Anterior cingulate cortex (tissue), 58 donors: ENCODE measurements at regions not wholly inside any gene's neighbourhood (a gene's known extent, or its start where the extent isn't known, plus 50 kb on each side); places are given as distances from the start of the nearest gene placed in this dataset.

Source experiments
- DNase-seq, 58 donors: peaks; one replicate each; lab custom pipeline; 2025; lab: John Stamatoyannopoulos, UW

GRCh38 chr21:21605521-21605920 lies 607.3 kb downstream of the NCAM2 start:
- no peak for DNase-seq

- no peak for DNase-seq
These were observed 607.8 kb downstream of the NCAM2 start for GRCh38 chr21:21606041-21606440.

GRCh38 chr21:21612466-21612865 lies 614.3 kb downstream of the NCAM2 start:
- peak in 1 of 58 donors; percentile 4 for DNase-seq

GRCh38 chr21:21614966-21615365 lies 616.8 kb downstream of the NCAM2 start:
- DNase-seq, result no peak

- DNase-seq, result no peak
These were observed 624.4 kb downstream of the NCAM2 start for GRCh38 chr21:21622460-21623234.

- DNase-seq, result no peak
These were observed 626.5 kb downstream of the NCAM2 start for GRCh38 chr21:21624674-21625073.

DNA sequence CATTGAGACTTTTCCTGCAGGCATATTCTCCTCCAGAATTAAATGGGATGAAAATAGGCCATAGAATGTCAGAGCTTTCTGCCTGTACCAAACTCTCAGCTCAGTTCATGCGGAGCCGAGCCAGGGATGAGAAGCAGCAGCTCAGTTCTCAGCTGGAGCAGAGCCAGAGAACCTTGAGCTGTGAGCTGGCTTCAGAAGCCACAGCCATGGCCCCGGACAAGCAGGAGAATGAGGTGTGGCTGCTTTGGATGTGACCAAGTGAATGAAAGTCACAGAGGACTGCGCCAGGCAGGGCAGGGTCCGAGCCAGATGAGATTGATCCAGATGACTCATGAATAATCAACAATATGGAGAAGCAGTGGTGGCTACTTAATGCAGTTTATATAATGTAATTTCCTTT lies 633.8 kb downstream of the NCAM2 start:
- DNase-seq, result no peak

DNA sequence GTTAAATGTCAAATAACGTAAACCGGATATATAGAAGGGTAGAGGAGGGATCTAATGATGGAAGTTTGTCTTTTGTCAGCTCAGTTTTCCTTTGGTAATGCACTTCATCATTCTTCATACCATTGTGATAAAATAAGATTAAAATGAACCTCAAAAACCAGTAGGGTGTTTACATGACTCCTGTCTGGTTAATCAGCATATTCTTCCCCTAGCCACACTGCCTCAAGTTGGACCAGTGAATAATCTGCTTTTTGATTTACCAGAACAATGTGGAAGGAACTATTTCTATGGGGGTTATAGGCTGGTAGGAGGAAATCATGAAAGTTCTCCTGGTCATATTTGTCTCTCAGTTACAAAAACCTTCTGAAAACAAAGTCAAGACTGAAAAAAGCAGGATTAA lies 634.7 kb downstream of the NCAM2 start:
- no peak for DNase-seq

DNA sequence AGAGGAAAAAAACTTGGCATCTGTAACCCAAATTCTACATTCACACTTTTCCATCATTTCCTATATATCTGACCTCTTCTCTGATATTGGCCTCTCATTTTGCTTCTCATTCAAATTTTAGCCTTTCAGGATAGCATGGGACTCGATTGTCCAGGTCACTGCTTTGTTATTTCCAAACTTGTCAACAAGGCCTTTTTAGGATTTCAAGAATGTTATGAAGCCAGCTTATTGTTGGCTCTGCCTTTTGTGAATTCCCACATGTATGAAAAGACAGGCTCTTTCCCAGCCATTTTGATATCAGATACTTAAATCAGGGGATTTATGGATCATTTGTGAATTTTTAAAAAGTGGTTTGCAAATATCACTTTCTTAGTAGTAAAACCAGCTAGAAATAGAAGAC lies 663.5 kb downstream of the NCAM2 start:
- DNase-seq, result no peak

DNA sequence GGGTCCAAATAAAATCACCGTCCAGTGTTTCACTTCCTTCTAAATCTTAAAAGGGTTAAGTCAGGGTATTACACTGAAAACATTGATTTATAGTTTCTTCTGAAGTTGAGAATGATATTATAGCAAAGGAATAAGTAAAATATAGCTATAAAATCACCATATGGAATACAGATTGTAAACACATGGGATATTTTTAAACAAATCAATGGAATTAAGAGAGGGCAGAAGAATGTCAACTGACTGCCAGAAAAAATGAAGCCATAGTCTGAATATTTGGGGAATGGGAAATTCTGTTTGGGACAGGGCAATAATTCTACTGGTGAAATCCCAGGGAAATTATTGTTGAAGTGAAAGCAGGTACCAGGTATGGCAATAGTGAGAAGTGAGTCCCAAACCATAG lies 664.6 kb downstream of the NCAM2 start:
- DNase-seq, result no peak

GRCh38 chr21:21664871-21665270 lies 666.7 kb downstream of the NCAM2 start:
- no peak for DNase-seq

GRCh38 chr21:21666689-21667088 lies 668.5 kb downstream of the NCAM2 start:
- DNase-seq, result no peak

DNA sequence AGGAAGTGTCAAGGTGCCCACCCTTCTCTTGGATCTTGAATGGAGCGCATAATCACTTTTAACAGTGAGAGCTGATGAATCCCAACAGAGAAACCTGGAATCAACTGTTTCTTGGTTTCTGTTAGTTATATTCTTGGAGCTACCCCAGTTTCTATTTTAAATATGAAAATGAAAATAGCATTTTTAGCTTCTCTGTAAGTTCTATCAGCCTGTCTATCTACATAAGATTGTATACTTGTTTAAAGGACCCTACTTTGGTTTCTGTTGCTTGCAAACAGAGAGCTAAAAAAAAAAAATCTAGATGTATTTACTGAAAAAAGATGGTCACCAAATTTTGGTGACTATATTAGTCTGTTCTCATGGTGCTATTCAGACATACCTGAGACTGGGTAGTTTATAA lies 670.0 kb downstream of the NCAM2 start:
- DNase-seq, result no peak

DNA sequence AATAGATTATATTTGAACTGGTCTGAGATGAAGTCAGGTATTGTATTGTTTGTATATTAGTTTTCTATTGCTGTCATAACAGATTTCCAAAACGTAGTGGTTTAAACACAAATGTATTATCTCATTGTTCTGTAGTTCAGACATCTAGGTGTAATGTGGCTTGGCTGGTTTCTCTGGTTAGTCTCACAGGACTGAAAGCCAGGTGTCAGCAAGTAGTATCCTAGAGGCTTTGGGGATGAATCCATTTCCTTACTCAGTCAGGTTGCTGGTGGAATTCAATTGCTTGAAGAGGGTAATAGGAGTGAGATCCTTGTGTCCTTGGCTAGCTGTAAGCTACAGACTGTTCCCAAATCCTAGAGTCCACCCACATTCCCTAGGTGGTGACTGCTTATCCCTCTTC lies 675.8 kb downstream of the NCAM2 start:
- no peak for DNase-seq

GRCh38 chr21:21675601-21676000 lies 677.4 kb downstream of the NCAM2 start:
- DNase-seq, result no peak

DNA sequence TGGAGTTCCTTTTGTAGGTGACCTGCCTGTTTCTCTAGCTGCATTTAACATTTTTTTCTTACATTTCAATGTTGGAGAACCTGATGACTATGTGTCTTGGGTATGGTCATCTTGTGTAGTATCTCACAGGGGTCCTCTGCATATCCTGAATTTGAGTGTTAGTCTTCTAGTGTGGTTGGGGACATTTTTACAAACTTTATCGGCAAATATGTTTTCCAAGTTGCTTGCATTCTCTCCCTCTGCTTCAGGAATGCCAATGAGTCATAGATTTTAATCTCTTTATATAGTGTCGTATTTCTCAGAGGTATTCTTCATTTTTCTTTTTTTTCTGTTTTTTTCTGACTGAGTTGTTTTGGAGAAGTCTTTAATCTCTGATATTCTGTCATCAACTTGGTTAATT lies 684.0 kb downstream of the NCAM2 start:
- DNase-seq, result no peak

GRCh38 chr21:21688889-21689288 lies 690.7 kb downstream of the NCAM2 start:
- no peak for DNase-seq

DNA sequence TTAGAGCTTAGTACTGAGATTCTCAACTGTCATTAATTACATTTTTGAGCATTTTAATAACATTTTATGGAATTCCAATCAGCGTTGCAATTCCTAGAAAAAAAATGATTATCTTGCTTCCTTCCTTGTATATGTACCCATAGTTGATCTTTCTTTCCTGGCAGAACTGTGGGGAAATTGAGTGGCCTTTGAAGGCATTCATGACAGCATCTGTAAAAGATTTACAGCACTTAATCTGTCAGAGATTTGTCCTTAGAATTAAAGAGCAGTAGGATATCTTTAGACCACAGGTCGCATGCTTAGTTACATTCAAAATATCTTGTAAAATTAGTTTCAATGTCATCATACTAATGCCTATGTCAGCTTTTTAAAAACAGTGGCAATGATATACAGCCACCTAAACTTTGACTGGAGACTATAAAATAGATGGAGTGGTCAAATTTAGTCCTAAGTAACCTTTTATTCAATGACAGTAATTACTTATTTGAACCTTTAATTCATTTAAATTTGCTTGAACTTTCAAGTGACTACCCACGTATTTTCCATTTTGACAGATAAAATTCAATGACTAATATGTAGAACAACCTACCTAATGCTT lies 692.0 kb downstream of the NCAM2 start:
- DNase-seq, result no peak

- DNase-seq, result peak in 1 of 58 donors; percentile 37
These were observed 714.7 kb downstream of the NCAM2 start for GRCh38 chr21:21712748-21713520.

DNA sequence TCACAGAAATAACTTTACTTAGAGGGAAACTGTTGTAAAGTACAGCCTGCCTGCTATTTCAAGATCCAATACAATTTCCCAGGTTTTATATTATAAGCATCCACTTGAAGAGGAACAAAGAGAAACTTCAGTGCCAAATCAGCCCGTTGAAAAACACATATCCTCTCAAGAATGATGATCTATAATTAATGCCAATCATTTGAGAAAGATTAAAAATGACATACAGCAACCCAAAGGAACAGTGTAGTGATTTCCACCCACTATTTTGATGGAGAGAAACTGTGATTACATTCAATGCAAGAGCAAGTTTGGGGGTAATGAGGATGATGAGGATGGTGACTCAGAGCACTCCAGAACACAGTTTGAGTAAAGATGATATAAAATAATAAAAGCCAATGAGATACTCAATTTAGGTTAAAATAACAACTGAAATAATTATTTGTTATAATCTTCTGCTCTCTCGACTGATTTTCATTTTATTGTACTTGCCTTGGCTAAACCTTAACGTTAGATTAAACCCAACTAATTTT lies 715.5 kb downstream of the NCAM2 start:
- DNase-seq, result no peak

DNA sequence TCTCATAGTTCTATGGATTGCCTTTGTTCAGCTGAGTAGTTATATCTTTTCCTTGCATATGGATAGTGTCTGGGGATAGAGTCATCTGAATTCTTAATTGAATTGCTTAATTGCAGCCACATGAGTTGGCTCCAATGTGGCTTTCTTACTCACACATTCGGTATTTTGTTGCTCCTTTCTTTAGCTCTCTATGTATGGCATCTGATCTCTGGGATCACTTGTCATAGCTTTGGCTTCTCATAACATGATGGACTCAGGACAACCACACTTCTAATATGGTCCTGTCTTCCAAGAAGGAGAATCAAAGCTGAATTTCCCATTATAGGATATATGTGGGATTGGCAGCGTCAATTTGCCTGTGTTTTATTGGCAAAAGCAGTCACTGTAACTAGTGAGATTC lies 716.2 kb downstream of the NCAM2 start:
- no peak for DNase-seq
